EL (cell line): ENCODE measurements at regions not wholly inside any gene's neighbourhood (a gene's known extent, or its start where the extent isn't known, plus 50 kb on each side); places are given as distances from the start of the nearest gene placed in this dataset.
"Not testable (repeated sequence)": the region's sequence is repeated elsewhere in the genome, so short reads cannot be mapped to it uniquely, and the experiment has no call there.

Experiments
- DNase-seq: peaks from one replicate; pipeline ENCODE4 v3.0.0-alpha.2; 2016

- no peak for DNase-seq
Observed at GRCh38 chr10:125233726-125234125, 73.4 kb upstream of the CTBP2 start.

DNA sequence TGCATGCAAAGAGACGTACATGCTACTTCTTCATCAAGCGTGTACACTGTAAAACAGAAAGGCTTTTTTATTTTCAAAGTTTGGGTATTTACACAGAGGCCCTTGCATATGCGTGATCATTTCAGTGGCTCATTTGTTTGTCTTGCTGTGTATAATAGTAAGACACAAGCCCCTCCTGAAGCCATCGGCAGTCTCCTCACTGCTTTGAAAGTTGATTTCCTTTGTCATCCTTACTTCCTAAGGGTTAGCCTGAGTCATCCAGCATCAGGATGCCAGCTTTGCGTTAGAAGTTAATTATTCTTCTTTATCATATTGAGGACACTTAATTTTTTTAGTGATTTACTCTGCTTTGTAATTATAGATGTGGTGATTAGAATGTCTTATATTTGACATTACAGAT is 72.5 kb upstream of the CTBP2 start:
- peak; percentile 49 for DNase-seq

GRCh38 chr10:125231813-125232475 is 71.6 kb upstream of the CTBP2 start:
- no peak for DNase-seq

DNA sequence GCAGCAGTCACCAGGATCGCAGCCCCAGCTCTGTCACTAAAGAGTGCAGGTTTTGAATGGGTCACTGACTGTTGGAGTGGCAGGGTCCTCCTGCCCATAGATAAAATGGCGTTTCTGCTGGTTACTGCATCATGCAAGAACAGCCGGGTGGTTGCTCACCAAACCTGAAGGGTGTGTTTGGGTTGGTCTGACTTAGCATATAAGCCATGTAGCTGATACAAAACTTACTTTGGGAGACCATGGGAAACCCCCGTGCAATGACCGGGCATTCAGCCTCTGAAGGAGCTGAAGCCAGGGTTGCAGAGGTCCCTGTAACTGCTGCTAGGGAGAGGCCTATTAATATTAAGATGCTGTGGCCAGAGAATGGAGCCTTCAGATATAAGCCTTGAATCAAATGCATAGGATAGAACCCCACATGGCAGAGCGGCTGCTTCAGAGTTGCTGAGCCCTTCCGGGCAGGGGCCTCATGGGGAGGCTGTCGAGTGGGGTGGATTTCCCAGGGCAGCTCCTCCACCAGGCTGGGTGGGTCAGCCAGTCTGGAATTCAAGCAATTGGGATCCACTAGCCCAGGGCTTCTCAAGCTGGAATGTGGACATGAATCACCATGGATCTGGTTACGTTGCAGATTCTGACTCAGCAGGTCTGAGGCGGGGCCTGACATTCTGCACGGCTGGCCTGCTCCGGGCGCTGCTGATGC is 70.9 kb upstream of the CTBP2 start:
- DNase-seq = peak; percentile 98

DNA sequence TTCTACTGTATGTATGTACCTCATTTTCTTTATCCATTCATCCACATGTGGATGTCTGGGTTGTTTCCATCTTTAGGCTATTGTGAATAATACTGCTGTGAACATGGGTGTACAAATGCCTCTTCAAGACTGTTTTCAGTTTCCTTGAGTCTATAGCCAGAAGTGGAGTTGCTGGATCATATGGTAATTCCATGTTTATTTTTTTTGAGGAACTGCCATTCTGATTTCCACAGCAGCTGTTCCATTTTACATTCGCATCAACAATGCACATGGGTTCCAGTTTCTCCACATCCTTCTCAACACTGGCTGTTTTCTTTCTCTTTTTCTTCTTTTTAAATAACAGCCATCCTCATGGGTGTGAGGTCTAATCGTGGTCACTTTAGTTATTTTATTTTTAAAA is 69.9 kb upstream of the CTBP2 start:
- no peak for DNase-seq

GRCh38 chr10:125228245-125228940 is 68.0 kb upstream of the CTBP2 start:
- DNase-seq = not testable (repeated sequence)

DNA sequence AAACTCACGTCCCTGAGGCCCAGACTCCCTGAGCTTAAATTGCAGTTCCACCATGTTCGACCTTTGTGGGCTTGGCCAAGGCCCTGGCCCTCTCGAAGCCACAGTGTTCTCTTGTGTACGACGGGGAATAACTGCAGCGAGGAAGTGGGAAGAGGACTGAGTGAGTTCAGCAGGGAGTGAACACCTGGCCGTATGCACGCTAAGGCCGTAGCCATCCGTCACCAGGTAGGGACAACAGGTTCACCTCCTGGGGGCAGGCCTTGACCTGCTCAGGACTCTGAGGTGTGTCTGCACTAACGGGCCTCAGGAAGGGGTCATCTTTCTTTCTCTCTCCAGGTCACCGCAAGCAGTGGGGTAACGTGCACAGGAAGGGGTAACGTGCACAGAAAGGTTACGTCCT is 67.2 kb upstream of the CTBP2 start:
- DNase-seq = no peak

DNA sequence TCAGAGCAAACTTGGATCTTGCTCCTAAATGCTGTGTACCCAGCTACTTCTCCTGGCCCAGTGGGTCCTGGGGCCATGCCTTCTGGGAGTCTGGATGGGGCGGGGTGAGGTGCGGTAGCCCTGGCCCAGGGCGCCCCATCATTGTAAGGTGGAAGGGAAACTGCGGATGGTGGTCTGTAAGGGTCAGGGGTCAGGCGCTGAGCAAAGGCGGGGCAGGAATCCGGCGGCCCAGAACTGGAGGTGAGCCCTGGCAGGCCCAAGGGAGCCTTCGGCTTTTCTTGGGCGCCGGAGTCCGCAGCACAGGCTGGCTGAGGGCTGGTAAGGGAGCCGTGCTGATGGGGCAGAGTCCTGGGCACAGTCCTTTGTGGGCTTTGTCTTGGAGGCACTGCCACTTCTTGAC is 66.5 kb upstream of the CTBP2 start:
- DNase-seq = no peak

DNA sequence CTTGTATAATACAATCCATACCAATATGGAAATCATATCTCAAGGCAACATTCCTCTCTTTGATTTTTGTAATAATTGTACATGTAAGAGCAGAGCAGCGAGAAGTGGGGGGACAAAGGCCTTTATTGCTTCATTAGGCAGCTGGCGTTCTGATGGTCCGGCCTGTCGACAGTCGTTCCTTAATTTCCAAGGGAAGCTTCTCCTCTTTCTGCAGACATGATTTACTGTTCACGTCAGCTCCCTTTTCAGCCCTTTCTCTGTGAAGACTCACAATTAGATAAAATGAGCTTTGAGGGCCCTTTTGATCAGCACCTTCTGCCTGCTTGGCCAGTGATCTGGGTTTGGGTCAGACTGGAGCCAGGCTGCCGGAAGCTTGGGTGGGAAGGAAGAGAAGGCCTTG is 65.6 kb upstream of the CTBP2 start:
- no peak for DNase-seq

- no peak for DNase-seq
Observed at GRCh38 chr10:125225051-125225450, 64.7 kb upstream of the CTBP2 start.

- DNase-seq = no peak
Observed at GRCh38 chr10:125222515-125223308, 62.3 kb upstream of the CTBP2 start.

DNA sequence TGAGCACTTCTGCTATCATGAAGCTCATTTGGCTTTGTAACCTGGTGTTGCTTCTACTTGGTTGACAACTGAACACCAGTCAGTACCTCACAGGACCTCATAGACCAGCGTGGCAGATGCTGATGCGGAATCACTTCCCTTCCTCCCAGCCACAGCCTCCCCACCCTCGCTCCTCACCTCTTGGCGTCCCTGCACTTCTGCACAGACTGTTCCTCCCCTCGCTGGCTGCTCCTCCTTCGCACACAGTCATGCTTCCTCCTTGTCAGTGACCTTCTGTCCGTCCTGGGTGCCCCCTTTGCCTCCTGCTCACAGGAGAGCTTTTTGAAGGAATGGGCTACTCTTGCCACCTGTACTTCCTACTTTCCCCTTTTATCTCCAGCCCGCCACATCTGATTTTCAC is 61.4 kb upstream of the CTBP2 start:
- DNase-seq = no peak

- no peak for DNase-seq
Observed at GRCh38 chr10:125219776-125220175, 59.4 kb upstream of the CTBP2 start.

DNA sequence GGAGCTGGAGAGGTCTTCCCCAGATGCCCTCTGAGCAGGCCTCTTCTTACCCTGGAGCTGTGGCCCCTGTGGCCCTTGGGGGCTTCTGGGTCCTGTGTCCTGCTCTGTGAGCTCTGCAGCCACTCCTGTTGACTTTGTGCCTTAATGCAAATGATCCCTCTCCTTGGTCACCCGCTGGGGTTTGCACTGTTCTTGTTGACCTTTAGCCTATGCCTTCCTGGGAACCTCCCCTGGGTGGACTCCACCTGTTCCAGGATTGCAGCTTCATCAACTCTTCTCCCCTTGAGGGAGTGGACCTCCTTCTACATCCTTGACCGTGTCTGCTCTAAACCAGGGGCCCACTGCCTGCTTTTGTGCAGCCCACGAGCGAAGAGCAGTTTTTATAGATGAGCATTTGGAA is 58.6 kb upstream of the CTBP2 start:
- no peak for DNase-seq

GRCh38 chr10:125217990-125218675 is 57.8 kb upstream of the CTBP2 start:
- DNase-seq = peak; percentile 26

- no peak for DNase-seq
Observed at GRCh38 chr10:125216861-125217260, 56.5 kb upstream of the CTBP2 start.

GRCh38 chr10:125216309-125216708 is 55.9 kb upstream of the CTBP2 start:
- DNase-seq = no peak

- DNase-seq = no peak
Observed at GRCh38 chr10:125214283-125214570, 53.9 kb upstream of the CTBP2 start.

- no peak for DNase-seq
Observed at GRCh38 chr10:125213541-125214282, 53.3 kb upstream of the CTBP2 start.

DNA sequence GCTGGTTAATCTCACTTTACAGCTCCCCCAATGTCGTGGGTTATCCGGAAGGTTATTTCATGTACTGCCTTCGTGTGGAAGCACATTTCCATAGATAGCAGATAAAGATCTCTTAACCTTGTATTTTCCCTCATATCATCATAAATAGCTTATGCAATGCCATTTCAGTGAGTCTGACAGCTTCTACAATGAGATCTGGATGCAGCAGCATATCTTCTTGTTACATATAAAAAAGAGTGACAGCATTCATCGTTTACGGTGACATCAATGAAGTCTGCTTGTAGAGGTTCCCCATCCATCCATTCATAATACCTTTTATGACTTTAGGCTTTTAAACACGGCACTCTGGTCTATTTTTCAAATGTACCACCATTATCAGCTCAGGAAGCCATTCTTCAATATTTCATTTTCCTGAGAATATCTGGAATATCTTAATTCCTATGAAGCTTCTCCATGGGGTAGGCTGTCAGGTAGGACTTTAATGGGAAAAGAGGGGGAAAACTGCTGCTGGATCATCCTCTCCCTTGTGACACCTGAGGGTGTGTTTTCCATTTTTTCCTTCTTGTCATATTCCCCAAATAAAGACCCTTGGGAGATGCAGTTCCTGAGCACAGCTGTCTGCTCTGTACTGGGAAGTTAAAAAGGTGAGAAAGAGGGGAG is 51.9 kb upstream of the CTBP2 start:
- no peak for DNase-seq
